Panc1 (cell line): ENCODE measurements at regions not wholly inside any gene's neighbourhood (a gene's known extent, or its start where the extent isn't known, plus 50 kb on each side); places are given as distances from the start of the nearest gene placed in this dataset.

Experiments
- ATAC-seq: fragments of 200-7000 bp; cut with Tn5 transposase; 2 replicates; pipeline ENCODE4 v1.9.1; 2020; ENCODE audit warnings: mild to moderate bottlenecking, moderate library complexity
- BruUV-seq: library from RNA; stranded (reverse); fragments of 400-500 nt; replicated peaks from 2 replicates; lab custom pipeline; 2021; lab: Mats Ljungman, UMichigan
- CTCF ChIA-PET: fragments of 300-600 bp; sonication (Branson Sonifier 250); formaldehyde crosslinking; loops from one replicate; lab custom pipeline; 2022; ENCODE audit warnings: antibody characterized with exemption; lab: Charles Lee
- POLR2A ChIA-PET: fragments of 300-600 bp; sonication (Branson Sonifier 250); formaldehyde crosslinking; loops from one replicate; lab custom pipeline; 2022; ENCODE audit warnings: antibody characterized with exemption; lab: Charles Lee
- DNase-seq: peaks from one replicate; pipeline ENCODE4 v3.0.0-alpha.2; 2010; ENCODE audit warnings: low read depth, low spot score
- H3K27ac ChIP-seq: 2 replicates; pipeline ENCODE4 v1.5.1; 2011; ENCODE audit warnings: mild to moderate bottlenecking, low read length, inconsistent platforms
- H3K27me3 ChIP-seq: fragments of 200-500 bp; sonication (Bioruptor generic); 2 replicates; pipeline ENCODE4 v1.6.0; 2014; ENCODE audit warnings: low read length, inconsistent platforms; ENCODE audit not compliant: control insufficient read depth, insufficient read depth
- H3K36me3 ChIP-seq: fragments of 200-500 bp; sonication (Bioruptor generic); 2 replicates; pipeline ENCODE4 v1.5.1; 2014; ENCODE audit warnings: inconsistent platforms, mild to moderate bottlenecking, low read length, moderate library complexity; ENCODE audit not compliant: control insufficient read depth, insufficient read depth
- H3K4me1 ChIP-seq: 2 replicates; pipeline ENCODE4 v1.5.1; 2011; ENCODE audit warnings: inconsistent platforms, mild to moderate bottlenecking, low read length, moderate library complexity; ENCODE audit not compliant: control insufficient read depth, insufficient read depth
- H3K4me3 ChIP-seq, 2 experiments: 2 replicates each; pipeline ENCODE4 v1.5.1; 2011 to 2012; ENCODE audit warnings: low read depth in 2 of 2, low read length in 2 of 2, mild to moderate bottlenecking in 2 of 2, inconsistent platforms in 1 of 2, moderate library complexity in 1 of 2
- H3K9me3 ChIP-seq: fragments of 200-500 bp; sonication (Bioruptor generic); 2 replicates; pipeline ENCODE4 v1.5.1; 2014; ENCODE audit warnings: low read depth, mild to moderate bottlenecking, inconsistent platforms, low read length, moderate library complexity; ENCODE audit not compliant: control insufficient read depth, insufficient read depth
- POLR2AphosphoS5 ChIP-seq: IDR thresholded peaks from 2 replicates; pipeline ENCODE4 v1.6.1; 2012; ENCODE audit warnings: mild to moderate bottlenecking, low read depth, low read length, moderate library complexity
- REST ChIP-seq, 2 experiments: IDR thresholded peaks; 2 replicates each; pipeline ENCODE4 v1.6.1; 2011 to 2012; ENCODE audit warnings: low read depth in 2 of 2, control low read depth in 1 of 2, low read length in 1 of 2, mild to moderate bottlenecking in 1 of 2, moderate library complexity in 1 of 2; ENCODE audit not compliant: insufficient read depth in 1 of 2
- SIN3A ChIP-seq: IDR thresholded peaks from 2 replicates; pipeline ENCODE4 v1.6.1; 2012; ENCODE audit warnings: low read depth, mild to moderate bottlenecking, low read length, moderate library complexity, borderline replicate concordance; ENCODE audit not compliant: insufficient read depth
- TCF7L2 ChIP-seq: IDR thresholded peaks from 2 replicates; pipeline ENCODE4 v1.6.1; 2011; ENCODE audit warnings: mild to moderate bottlenecking, low read depth, low read length, inconsistent platforms
- in situ Hi-C: cut with HindIII; loops from 2 replicates; pipeline ENCODE4 v1.10.0; 2016; ENCODE audit warnings: low sequenced_read_pairs, low pct_unique_long_range_greater_than_20kb
- intact Hi-C: fragments of 100-400 bp; cut with micrococcal nuclease; formaldehyde crosslinking; loops from one replicate; pipeline ENCODE4 v1.10.0; 2022; ENCODE audit not compliant: unreplicated experiment
- TF ChIP-seq, protein P1 (sequence below): fragments of 450-650 bp; IDR thresholded peaks from 2 replicates; pipeline ENCODE4 v1.5.1; 2017; ENCODE audit warnings: mild to moderate bottlenecking

- Histone ChIP-seq H3K27ac (no peak overlapping the region), H3K36me3 (no peaks in the 10 kb centered on the region), H3K9me3 (no peaks in the 10 kb centered on the region), H3K4me1 (no peaks in the 10 kb centered on the region), H3K27me3 (no peaks in the 10 kb centered on the region), H3K4me3 (no peak overlapping the region)
- BruUV-seq = no TSS peak
- POLR2A ChIA-PET = no interaction called here
- DNase-seq (no peak), ATAC-seq (no peak)
- CTCF ChIA-PET = no interaction called here
- intact Hi-C loops = no loop called here
- TF ChIP-seq SIN3A (no peak), REST (IDR thresholded peaks at IDR 0.05; ENCODE audit: insufficient read depth in 1 of 2, low read depth in 2 of 2, low read length in 1 of 2) (no peak), POLR2AphosphoS5 (no peak), TCF7L2 (no peak)
- TF ChIP-seq, protein P1, sequence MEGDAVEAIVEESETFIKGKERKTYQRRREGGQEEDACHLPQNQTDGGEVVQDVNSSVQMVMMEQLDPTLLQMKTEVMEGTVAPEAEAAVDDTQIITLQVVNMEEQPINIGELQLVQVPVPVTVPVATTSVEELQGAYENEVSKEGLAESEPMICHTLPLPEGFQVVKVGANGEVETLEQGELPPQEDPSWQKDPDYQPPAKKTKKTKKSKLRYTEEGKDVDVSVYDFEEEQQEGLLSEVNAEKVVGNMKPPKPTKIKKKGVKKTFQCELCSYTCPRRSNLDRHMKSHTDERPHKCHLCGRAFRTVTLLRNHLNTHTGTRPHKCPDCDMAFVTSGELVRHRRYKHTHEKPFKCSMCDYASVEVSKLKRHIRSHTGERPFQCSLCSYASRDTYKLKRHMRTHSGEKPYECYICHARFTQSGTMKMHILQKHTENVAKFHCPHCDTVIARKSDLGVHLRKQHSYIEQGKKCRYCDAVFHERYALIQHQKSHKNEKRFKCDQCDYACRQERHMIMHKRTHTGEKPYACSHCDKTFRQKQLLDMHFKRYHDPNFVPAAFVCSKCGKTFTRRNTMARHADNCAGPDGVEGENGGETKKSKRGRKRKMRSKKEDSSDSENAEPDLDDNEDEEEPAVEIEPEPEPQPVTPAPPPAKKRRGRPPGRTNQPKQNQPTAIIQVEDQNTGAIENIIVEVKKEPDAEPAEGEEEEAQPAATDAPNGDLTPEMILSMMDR = no peak
- in situ Hi-C loops = no loop called here
These were observed 985.4 kb upstream of the AGA start for GRCh38 chr4:178427663-178428062.

- Histone ChIP-seq H3K27ac (no peak overlapping the region), H3K4me3 (no peak overlapping the region), H3K27me3 (no peaks in the 10 kb centered on the region), H3K9me3 (no peaks in the 10 kb centered on the region), H3K36me3 (no peaks in the 10 kb centered on the region), H3K4me1 (no peaks in the 10 kb centered on the region)
- CTCF ChIA-PET = no interaction called here
- intact Hi-C loops (no loop called here), in situ Hi-C loops (no loop called here)
- no peak for ATAC-seq
- POLR2A ChIA-PET = no interaction called here
- BruUV-seq = no TSS peak
- no peak for DNase-seq
- TF ChIP-seq REST (IDR thresholded peaks at IDR 0.05; ENCODE audit: insufficient read depth in 1 of 2, low read depth in 2 of 2, low read length in 1 of 2) (no peak), TCF7L2 (no peak), SIN3A (no peak)
These were observed 1006.3 kb upstream of the AGA start for GRCh38 chr4:178448372-178449035.
